ENCODE measurements at regions not wholly inside any gene's neighbourhood (a gene's known extent, or its start where the extent isn't known, plus 50 kb on each side); places are given as distances from the start of the nearest gene placed in this dataset.

GRCh38 chr19:34306824-34307223, 52.5 kb downstream of the GARRE1 start:
- TF ChIP-seq EZH2phosphoT487 (IDR thresholded peaks at IDR 0.05; ENCODE audit: insufficient read depth, low read depth) = no peak
- no peak for TF ChIP-seq EZH2 (IDR thresholded peaks at IDR 0.05; ENCODE audit: insufficient read depth, poor library complexity, severe bottlenecking)

Measured in GM23248 (cell line).